Suprapubic skin (tissue), 4 donors: ENCODE measurements at regions not wholly inside any gene's neighbourhood (a gene's known extent, or its start where the extent isn't known, plus 50 kb on each side); places are given as distances from the start of the nearest gene placed in this dataset.

Experiments used
- CTCF ChIP-seq, 2 donors: fragments of 200-600 bp in 1 of 2; fragments of 450-650 bp in 1 of 2; sonication (generic) in 1 of 2; IDR thresholded peaks; one replicate each; pipeline ENCODE4 v1.5.1; 2016 to 2019; ENCODE audit warnings: antibody characterized with exemption in 2 of 2, mild to moderate bottlenecking in 1 of 2, moderate library complexity in 1 of 2
- POLR2A ChIP-seq, 2 donors: fragments of 450-650 bp; IDR thresholded peaks; one replicate each; pipeline ENCODE4 v1.6.1; 2017; ENCODE audit warnings: antibody characterized with exemption in 2 of 2, mild to moderate bottlenecking in 2 of 2, moderate library complexity in 2 of 2
- POLR2AphosphoS5 ChIP-seq, 3 donors: sonication (generic); formaldehyde crosslinking; IDR thresholded peaks; one replicate each; pipeline ENCODE4 v1.6.1; 2017; ENCODE audit warnings: antibody characterized with exemption in 3 of 3

DNA sequence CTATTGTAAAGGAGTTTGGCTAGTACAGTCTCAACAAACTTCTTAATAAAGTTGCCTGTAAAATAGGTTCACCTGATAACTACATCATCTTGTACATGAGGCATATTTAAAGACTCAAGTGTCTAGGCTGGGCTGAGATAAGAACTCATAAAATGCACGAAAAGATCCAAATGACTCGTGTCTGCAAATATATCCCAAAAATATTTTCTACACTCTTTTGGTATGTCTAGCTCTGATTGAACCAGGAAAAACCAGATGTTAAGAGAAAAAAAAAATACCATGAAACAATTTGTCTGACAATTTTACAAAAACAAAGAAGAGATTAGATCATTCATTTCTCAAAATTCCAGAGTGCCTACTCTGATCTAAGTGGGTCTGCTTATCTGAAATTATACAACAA is 166.9 kb upstream of the OSR1 start:
- no peak for TF ChIP-seq POLR2A (IDR thresholded peaks at IDR 0.05)
- TF ChIP-seq CTCF (IDR thresholded peaks at IDR 0.05): no peak
- no peak for TF ChIP-seq POLR2AphosphoS5 (IDR thresholded peaks at IDR 0.05)
